22Rv1 (cell line): ENCODE measurements at regions not wholly inside any gene's neighbourhood (a gene's known extent, or its start where the extent isn't known, plus 50 kb on each side); places are given as distances from the start of the nearest gene placed in this dataset.

Source experiments
- CTCF ChIP-seq: fragments of 450-650 bp; IDR thresholded peaks from 2 replicates; pipeline ENCODE4 v1.5.1; 2017; ENCODE audit warnings: mild to moderate bottlenecking
- ZFX ChIP-seq: fragments of 450-650 bp; IDR thresholded peaks from 2 replicates; pipeline ENCODE4 v1.6.1; 2017; ENCODE audit warnings: antibody characterized with exemption, borderline replicate concordance

- no peak for TF ChIP-seq CTCF
- no peak for TF ChIP-seq ZFX
These were observed 750.7 kb upstream of the SORCS1 start for GRCh38 chr10:107915215-107915610.
